GM12891 (cell line): ENCODE measurements at regions not wholly inside any gene's neighbourhood (a gene's known extent, or its start where the extent isn't known, plus 50 kb on each side); places are given as distances from the start of the nearest gene placed in this dataset.

ENCODE experiments used
- DNase-seq: peaks from one replicate; pipeline ENCODE4 v3.0.0; 2011; ENCODE audit warnings: low spot score; ENCODE audit not compliant: insufficient read length
- FAIRE-seq: peaks from 2 replicates; lab custom pipeline; 2011; peaks lifted over from hg19 to GRCh38; lab: Jason Lieb, UNC
- PAX5 ChIP-seq: IDR thresholded peaks from 2 replicates; pipeline ENCODE4 v1.6.1; 2011; ENCODE audit warnings: low read length, moderate library complexity, mild to moderate bottlenecking; ENCODE audit not compliant: insufficient read depth, severe bottlenecking
- POLR2A ChIP-seq: IDR thresholded peaks from 2 replicates; pipeline ENCODE4 v1.6.1; 2011; ENCODE audit warnings: low read depth, low read length, control low read depth
- POLR2AphosphoS5 ChIP-seq: IDR thresholded peaks from 2 replicates; pipeline ENCODE4 v1.6.1; 2011; ENCODE audit warnings: low read depth, low read length, control low read depth
- POU2F2 ChIP-seq: IDR thresholded peaks from 2 replicates; pipeline ENCODE4 v1.6.1; 2011; ENCODE audit warnings: low read depth, mild to moderate bottlenecking, control low read depth, low read length, moderate library complexity
- SPI1 ChIP-seq: IDR thresholded peaks from 2 replicates; pipeline ENCODE4 v1.6.1; 2011; ENCODE audit warnings: low read depth, low read length, control low read depth
- TAF1 ChIP-seq: IDR thresholded peaks from 2 replicates; pipeline ENCODE4 v1.6.1; 2011; ENCODE audit warnings: low read depth, low read length, control low read depth

DNA sequence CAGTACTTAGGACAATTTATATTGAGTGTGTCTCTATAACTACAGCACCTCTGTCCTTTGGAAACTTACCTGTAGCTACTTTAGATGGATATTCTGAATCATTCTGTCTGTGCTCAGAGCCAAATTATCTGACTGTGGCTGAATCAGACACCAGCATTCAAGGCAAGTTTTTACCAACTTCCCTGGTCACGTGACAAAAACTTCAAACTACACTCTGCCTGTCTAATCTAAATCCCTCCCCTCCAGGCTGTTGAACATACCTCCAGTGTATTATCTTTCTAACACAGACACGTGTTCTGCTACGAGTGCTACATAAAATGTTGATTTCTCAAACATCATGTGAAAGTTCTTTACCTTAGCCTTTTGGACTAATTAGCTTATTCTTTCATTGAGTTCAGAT is 641.2 kb upstream of the CPEB2 start:
- no peak for FAIRE-seq
- TF ChIP-seq SPI1 (no peak), POU2F2 (no peak), PAX5 (no peak)
- no peak for DNase-seq

- TF ChIP-seq TAF1 (no peak), PAX5 (no peak), POU2F2 (no peak), POLR2A (no peak), SPI1 (no peak), POLR2AphosphoS5 (no peak)
- no peak for FAIRE-seq
- no peak for DNase-seq
Observed at GRCh38 chr4:14362385-14362784, 639.9 kb upstream of the CPEB2 start.

DNA sequence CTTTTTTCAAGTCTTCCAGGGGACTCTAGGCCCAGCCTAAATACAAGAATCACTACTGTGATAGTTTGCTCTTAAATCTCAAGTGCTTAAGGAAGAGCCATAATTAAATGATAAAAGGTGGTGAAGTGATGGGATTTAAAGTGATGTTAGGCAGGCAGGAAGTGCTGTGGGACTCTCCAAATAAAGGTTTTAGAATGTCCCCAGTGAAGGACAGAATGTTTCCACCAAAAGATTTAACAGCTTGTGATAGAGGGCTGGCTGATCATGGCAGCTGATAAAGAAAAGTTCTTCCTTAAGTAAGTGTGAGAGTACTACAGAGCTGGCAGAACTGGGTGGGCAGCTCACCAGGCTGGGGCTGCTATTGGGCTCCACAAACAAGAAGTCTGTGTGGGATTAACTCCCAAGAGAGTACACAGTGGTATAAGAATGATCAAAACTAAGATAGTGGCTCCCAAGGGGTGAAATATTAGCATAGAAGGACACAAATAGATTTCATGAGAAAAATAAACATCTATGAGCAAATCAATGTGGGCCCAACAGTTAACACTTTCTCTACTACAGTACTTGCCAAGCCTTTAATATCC is 637.2 kb upstream of the CPEB2 start:
- no peak for DNase-seq
- TF ChIP-seq SPI1 (no peak), POLR2AphosphoS5 (no peak), POU2F2 (no peak), POLR2A (no peak), TAF1 (no peak), PAX5 (no peak)
- no peak for FAIRE-seq

DNA sequence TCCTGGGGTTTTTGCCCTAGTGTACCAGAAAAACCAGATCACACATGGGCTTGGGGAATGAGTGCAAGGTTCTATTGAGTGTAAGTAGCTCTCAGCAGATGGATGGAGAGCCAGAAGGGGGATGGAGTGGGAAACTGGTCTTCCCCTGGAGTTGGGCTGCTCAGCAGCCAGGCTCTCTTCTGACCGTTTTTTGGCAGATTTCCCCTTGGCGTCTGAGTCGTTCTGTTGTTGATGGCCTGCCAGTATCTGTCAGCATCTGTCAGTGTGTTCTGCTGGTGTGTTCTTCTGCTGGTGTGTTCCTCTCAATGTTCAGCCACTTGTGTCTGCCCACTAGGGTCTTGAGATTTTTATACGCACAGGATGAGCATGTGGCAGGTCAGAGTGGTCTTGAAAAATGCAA is 633.9 kb upstream of the CPEB2 start:
- DNase-seq (no peak), FAIRE-seq (no peak)
- TF ChIP-seq POLR2AphosphoS5, result no peak

GRCh38 chr4:14371131-14371530 is 631.1 kb upstream of the CPEB2 start:
- DNase-seq (no peak), FAIRE-seq (no peak)
- TF ChIP-seq TAF1, result no peak
- no peak for TF ChIP-seq SPI1
- TF ChIP-seq PAX5, result no peak
- TF ChIP-seq POU2F2, result no peak
- no peak for TF ChIP-seq POLR2AphosphoS5
- no peak for TF ChIP-seq POLR2A

DNA sequence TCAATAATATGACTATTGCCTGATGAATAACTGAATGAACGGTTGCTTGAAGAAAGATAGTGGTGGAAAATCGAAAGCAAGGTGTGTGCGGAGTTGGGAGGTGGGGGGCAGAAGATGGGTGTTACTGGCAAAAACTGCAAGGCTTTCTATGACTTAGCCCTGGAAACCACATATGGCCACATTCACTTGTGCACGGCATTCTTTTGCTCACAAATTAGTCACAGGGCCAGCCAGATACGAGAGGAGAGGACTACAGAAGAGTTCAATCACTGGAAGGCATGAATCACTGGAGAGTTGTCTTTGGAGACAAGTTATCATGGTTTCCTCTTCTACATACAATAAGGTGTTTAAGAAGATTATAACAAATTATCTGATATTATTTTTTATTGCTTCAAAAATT is 626.5 kb upstream of the CPEB2 start:
- DNase-seq, result no peak
- no peak for FAIRE-seq
- TF ChIP-seq SPI1 (no peak), POLR2AphosphoS5 (no peak), TAF1 (no peak), POU2F2 (no peak), POLR2A (no peak), PAX5 (no peak)

- DNase-seq, result no peak
- TF ChIP-seq POLR2A (no peak), POU2F2 (no peak), SPI1 (no peak), TAF1 (no peak), PAX5 (no peak), POLR2AphosphoS5 (no peak)
- FAIRE-seq, result no peak
Observed at GRCh38 chr4:14379183-14379582, 623.1 kb upstream of the CPEB2 start.

GRCh38 chr4:14383652-14384051 is 618.6 kb upstream of the CPEB2 start:
- DNase-seq, result no peak
- no peak for FAIRE-seq
- no peak for TF ChIP-seq POU2F2

GRCh38 chr4:14384824-14385223 is 617.5 kb upstream of the CPEB2 start:
- DNase-seq (no peak), FAIRE-seq (no peak)
- no peak for TF ChIP-seq POLR2AphosphoS5
- TF ChIP-seq POU2F2, result no peak

- FAIRE-seq, result no peak
- TF ChIP-seq POLR2AphosphoS5, result no peak
- TF ChIP-seq SPI1, result no peak
- no peak for TF ChIP-seq POU2F2
- TF ChIP-seq TAF1, result no peak
- no peak for TF ChIP-seq PAX5
- no peak for TF ChIP-seq POLR2A
Observed at GRCh38 chr4:14386196-14386595, 616.1 kb upstream of the CPEB2 start.

GRCh38 chr4:14387647-14388046 is 614.6 kb upstream of the CPEB2 start:
- DNase-seq, result no peak
- FAIRE-seq, result no peak
- TF ChIP-seq TAF1 (no peak), POU2F2 (no peak), POLR2AphosphoS5 (no peak), POLR2A (no peak), SPI1 (no peak), PAX5 (no peak)

More at GRCh38 chr4:14386196-14386595, 616.1 kb upstream of the CPEB2 start:
- no peak for DNase-seq
